ENCODE measurements at regions not wholly inside any gene's neighbourhood (a gene's known extent, or its start where the extent isn't known, plus 50 kb on each side); places are given as distances from the start of the nearest gene placed in this dataset.

GRCh38 chr16:80317116-80317515, 223.7 kb upstream of the DYNLRB2 start:
- TF ChIP-seq CTCF (conservative IDR thresholded peaks at IDR 0.05; ENCODE audit: low read depth, low read length) (no peak), EZH2 (IDR thresholded peaks at IDR 0.05; ENCODE audit: borderline replicate concordance, low read depth, low read length, poor library complexity, severe bottlenecking) (no peak)
